ENCODE measurements at regions not wholly inside any gene's neighbourhood (a gene's known extent, or its start where the extent isn't known, plus 50 kb on each side); places are given as distances from the start of the nearest gene placed in this dataset.

GRCh38 chr13:89474432-89474831 lies 1803.3 kb downstream of the SLITRK5 start:
- Mint-ChIP-seq H3K4me1 (no peaks in the 10 kb centered on the region), H3K27ac (no peak overlapping the region), H3K36me3 (ENCODE audit: low read depth) (no peaks in the 10 kb centered on the region), H3K9me3 (peaks cover 27% of the 10 kb centered on the region), H3K27me3 (no peaks in the 10 kb centered on the region), H3K4me3 (no peak overlapping the region)
- POLR2A ChIA-PET: no interaction called here
- intact Hi-C loops (cut with micrococcal nuclease): no loop called here
- TF ChIP-seq, protein P1, sequence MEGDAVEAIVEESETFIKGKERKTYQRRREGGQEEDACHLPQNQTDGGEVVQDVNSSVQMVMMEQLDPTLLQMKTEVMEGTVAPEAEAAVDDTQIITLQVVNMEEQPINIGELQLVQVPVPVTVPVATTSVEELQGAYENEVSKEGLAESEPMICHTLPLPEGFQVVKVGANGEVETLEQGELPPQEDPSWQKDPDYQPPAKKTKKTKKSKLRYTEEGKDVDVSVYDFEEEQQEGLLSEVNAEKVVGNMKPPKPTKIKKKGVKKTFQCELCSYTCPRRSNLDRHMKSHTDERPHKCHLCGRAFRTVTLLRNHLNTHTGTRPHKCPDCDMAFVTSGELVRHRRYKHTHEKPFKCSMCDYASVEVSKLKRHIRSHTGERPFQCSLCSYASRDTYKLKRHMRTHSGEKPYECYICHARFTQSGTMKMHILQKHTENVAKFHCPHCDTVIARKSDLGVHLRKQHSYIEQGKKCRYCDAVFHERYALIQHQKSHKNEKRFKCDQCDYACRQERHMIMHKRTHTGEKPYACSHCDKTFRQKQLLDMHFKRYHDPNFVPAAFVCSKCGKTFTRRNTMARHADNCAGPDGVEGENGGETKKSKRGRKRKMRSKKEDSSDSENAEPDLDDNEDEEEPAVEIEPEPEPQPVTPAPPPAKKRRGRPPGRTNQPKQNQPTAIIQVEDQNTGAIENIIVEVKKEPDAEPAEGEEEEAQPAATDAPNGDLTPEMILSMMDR (IDR thresholded peaks at IDR 0.05): no peak
- DNase-seq (no peak), ATAC-seq (ENCODE audit: low read depth) (no peak)
- CTCF ChIA-PET: no interaction called here

DNA sequence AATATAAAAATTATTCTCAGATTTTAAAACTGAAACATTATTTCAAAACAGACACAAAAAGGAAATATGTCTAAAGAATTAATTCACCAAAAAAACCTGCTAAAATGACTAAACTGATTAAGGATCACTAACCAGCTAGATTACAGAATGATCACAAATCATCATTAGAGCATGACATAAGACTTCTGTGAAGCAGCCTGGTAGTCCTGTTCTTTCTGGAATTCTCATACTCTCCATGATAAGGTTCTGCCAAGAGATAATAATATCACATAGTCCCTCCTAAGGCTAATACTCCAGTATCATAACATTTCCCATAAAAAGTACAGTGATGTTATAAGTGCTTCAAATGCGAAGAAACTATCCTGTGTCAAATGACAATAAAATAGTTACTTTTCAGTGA lies 1814.9 kb downstream of the SLITRK5 start:
- TF ChIP-seq, protein P1 (IDR thresholded peaks at IDR 0.05): no peak
- no peak overlapping the region for H3K4me3 Mint-ChIP-seq
- H3K4me1 Mint-ChIP-seq: no peaks in the 10 kb centered on the region
- no peak for ATAC-seq (ENCODE audit: low read depth)
- no peaks in the 10 kb centered on the region for H3K36me3 Mint-ChIP-seq (ENCODE audit: low read depth)
- intact Hi-C loops (cut with micrococcal nuclease): no loop called here
- ChIA-PET CTCF (no interaction called here), POLR2A (no interaction called here)
- DNase-seq: no peak
- H3K9me3 Mint-ChIP-seq: peaks cover 3% of the 10 kb centered on the region
- no peak overlapping the region for H3K27ac Mint-ChIP-seq
- no peaks in the 10 kb centered on the region for H3K27me3 Mint-ChIP-seq

DNA sequence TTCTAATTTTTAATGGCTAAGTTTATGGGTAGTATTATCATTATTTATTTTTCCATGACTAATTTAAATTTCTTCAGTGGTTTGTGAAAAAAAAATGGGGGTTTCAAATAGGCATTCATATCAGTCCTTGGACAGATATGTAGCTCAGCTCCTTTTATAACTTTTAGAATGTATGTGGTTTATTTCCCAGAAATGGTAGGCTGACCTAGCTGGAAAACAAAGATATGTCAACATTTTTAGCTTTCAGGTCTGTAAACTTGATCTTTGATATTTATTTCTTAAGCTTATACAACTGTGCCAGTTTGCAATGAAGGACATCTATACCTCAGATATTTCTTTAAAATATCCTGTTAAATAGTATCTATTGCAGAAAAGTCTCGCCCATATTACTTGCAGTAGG lies 1815.5 kb downstream of the SLITRK5 start:
- DNase-seq: no peak
- Mint-ChIP-seq H3K27ac (no peak overlapping the region), H3K4me3 (no peak overlapping the region), H3K27me3 (no peaks in the 10 kb centered on the region), H3K36me3 (ENCODE audit: low read depth) (no peaks in the 10 kb centered on the region), H3K9me3 (peaks cover 7% of the 10 kb centered on the region), H3K4me1 (no peaks in the 10 kb centered on the region)
- TF ChIP-seq, protein P1 (IDR thresholded peaks at IDR 0.05): no peak
- intact Hi-C loops (cut with micrococcal nuclease): no loop called here
- ATAC-seq (ENCODE audit: low read depth): no peak
- ChIA-PET CTCF (no interaction called here), POLR2A (no interaction called here)

GRCh38 chr13:89490661-89491060 lies 1819.5 kb downstream of the SLITRK5 start:
- CTCF ChIA-PET: no interaction called here
- Mint-ChIP-seq H3K9me3 (peaks cover 16% of the 10 kb centered on the region), H3K27me3 (no peaks in the 10 kb centered on the region), H3K27ac (no peak overlapping the region), H3K36me3 (ENCODE audit: low read depth) (no peaks in the 10 kb centered on the region), H3K4me3 (no peak overlapping the region), H3K4me1 (no peaks in the 10 kb centered on the region)
- intact Hi-C loops (cut with micrococcal nuclease): no loop called here
- TF ChIP-seq, protein P1 (IDR thresholded peaks at IDR 0.05): no peak
- ATAC-seq (ENCODE audit: low read depth) (no peak), DNase-seq (no peak)
- POLR2A ChIA-PET: no interaction called here

DNA sequence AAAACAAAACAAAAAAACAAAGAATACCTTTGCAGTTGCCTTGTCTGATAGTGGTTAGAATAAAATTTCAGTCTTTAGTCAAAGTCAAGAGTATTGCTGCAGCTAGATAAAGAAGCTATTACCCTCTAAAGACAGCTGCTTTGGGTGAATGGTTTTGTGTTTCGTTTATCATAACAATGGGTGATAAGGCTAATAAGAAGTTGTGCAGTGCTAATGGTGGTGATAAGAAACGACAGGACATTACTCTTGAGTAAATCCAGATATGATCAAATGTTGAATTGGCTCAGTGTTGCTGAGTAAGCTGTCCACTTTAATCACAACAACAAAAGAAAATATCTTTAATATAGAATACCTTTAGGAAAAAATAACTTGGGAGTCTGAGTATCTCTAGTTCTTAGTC lies 1825.3 kb downstream of the SLITRK5 start:
- H3K27me3 Mint-ChIP-seq: no peaks in the 10 kb centered on the region
- TF ChIP-seq, protein P1 (IDR thresholded peaks at IDR 0.05): no peak
- peaks cover 13% of the 10 kb centered on the region for H3K9me3 Mint-ChIP-seq
- ATAC-seq (ENCODE audit: low read depth) (no peak), DNase-seq (no peak)
- no peaks in the 10 kb centered on the region for H3K36me3 Mint-ChIP-seq (ENCODE audit: low read depth)
- H3K27ac Mint-ChIP-seq: no peak overlapping the region
- CTCF ChIA-PET: no interaction called here
- intact Hi-C loops (cut with micrococcal nuclease): no loop called here
- no peak overlapping the region for H3K4me3 Mint-ChIP-seq
- H3K4me1 Mint-ChIP-seq: no peaks in the 10 kb centered on the region
- POLR2A ChIA-PET: no interaction called here
